ENCODE measurements at regions not wholly inside any gene's neighbourhood (a gene's known extent, or its start where the extent isn't known, plus 50 kb on each side); places are given as distances from the start of the nearest gene placed in this dataset.

DNA sequence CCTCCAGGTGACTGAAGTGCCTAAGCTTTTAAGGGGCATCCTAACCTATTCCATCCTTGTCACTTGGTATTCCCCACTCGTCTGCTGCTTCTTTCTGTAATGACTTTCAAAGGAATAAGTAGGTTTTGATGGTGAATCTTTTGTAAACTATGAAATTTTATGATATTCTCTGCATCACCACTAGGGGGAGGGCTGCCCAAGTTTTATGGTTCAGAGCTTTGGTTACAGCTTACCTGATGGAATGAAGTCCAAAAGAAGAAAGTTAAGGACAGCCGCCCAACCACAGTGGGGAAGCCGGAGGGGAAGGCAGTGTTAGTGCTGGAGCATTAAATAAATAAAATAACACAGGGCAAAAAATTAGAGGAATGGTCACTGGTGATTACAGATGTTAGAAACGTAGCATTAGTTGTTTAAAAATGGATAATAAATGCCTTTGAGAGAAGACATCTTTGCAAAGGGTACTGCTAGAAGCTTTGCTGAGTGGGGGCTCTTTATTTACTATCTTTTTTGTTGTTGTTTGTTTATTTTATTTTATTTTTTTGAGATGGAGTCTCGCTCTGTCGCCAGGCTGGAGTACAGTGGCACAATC lies 204.9 kb downstream of the GBA3 start:
- no peak; the same call in 2 of the 3 replicates for ATAC-seq (ENCODE audit: insufficient read depth, low read depth)
- TF ChIP-seq EZH2 (IDR thresholded peaks at IDR 0.05; ENCODE audit: borderline replicate concordance, low read depth, low read length, severe bottlenecking), result no peak
- peak; percentile 73 for TF ChIP-seq CTCF (IDR thresholded peaks at IDR 0.05; ENCODE audit: borderline replicate concordance, extremely low read depth, low read length, poor library complexity, severe bottlenecking)
- Histone ChIP-seq H3K4me3 (ENCODE audit: low read depth in 1 of 2, low read length in 2 of 2) (no peak overlapping the region), H3K4me2 (ENCODE audit: insufficient read depth, low read length) (no peak overlapping the region), H3K27me3 (ENCODE audit: insufficient read depth, low read length, poor library complexity) (no peaks in the 10 kb centered on the region), H2AFZ (ENCODE audit: low read depth, low read length) (no peak overlapping the region), H4K20me1 (ENCODE audit: insufficient read depth, low read length) (no peaks in the 10 kb centered on the region), H3K36me3 (ENCODE audit: insufficient read depth, low read length) (no peaks in the 10 kb centered on the region), H3K79me2 (ENCODE audit: insufficient read depth, low read length) (no peaks in the 10 kb centered on the region), H3K27ac (ENCODE audit: low read length) (no peak overlapping the region), H3K9me3 (ENCODE audit: insufficient read depth, low read length, severe bottlenecking) (no peaks in the 10 kb centered on the region), H3K9ac (ENCODE audit: low read depth, low read length) (no peak overlapping the region), H3K4me1 (ENCODE audit: insufficient read depth, low read length) (no peaks in the 10 kb centered on the region)
- peak; percentile 24 for DNase-seq

DNA sequence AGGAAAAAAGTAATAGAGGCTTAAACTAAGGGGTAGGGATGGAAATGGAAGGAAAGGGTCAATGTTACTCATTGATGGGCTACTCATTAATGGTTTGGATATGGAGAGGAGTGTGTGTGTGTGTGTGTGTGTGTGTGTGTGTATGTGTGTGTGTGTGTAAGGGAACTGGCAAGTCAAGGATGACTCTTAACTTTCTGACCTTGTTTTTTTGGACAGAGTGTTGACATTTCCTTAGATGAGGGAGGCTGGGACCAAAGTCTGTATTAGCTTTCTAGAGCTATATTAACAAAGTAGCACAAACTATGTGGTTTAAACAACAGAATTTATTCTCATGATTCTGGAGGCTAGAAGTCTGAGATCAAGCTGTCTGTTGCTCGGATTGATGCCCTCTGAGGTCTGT lies 202.7 kb downstream of the GBA3 start:
- DNase-seq, result no peak
- TF ChIP-seq CTCF (IDR thresholded peaks at IDR 0.05; ENCODE audit: borderline replicate concordance, extremely low read depth, low read length, poor library complexity, severe bottlenecking) (no peak), EZH2 (IDR thresholded peaks at IDR 0.05; ENCODE audit: borderline replicate concordance, low read depth, low read length, severe bottlenecking) (no peak)
- H3K4me2 ChIP-seq (ENCODE audit: insufficient read depth, low read length), result no peak overlapping the region

GRCh38 chr4:22884157-22884556 lies 191.4 kb downstream of the GBA3 start:
- no peak overlapping the region for H3K4me2 ChIP-seq (ENCODE audit: insufficient read depth, low read length)
- no peaks in the 10 kb centered on the region for H4K20me1 ChIP-seq (ENCODE audit: insufficient read depth, low read length)
- H3K4me3 ChIP-seq (ENCODE audit: low read depth in 1 of 2, low read length in 2 of 2), result no peak overlapping the region
- H3K9me3 ChIP-seq (ENCODE audit: insufficient read depth, low read length, severe bottlenecking), result no peaks in the 10 kb centered on the region
- H3K27ac ChIP-seq (ENCODE audit: low read length), result no peak overlapping the region
- H3K4me1 ChIP-seq (ENCODE audit: insufficient read depth, low read length), result no peaks in the 10 kb centered on the region
- H3K79me2 ChIP-seq (ENCODE audit: insufficient read depth, low read length), result no peaks in the 10 kb centered on the region
- ATAC-seq (ENCODE audit: insufficient read depth, low read depth) (no peak), DNase-seq (no peak)
- TF ChIP-seq EZH2 (IDR thresholded peaks at IDR 0.05; ENCODE audit: borderline replicate concordance, low read depth, low read length, severe bottlenecking) (no peak), CTCF (IDR thresholded peaks at IDR 0.05; ENCODE audit: borderline replicate concordance, extremely low read depth, low read length, poor library complexity, severe bottlenecking) (no peak)
- H2AFZ ChIP-seq (ENCODE audit: low read depth, low read length), result no peak overlapping the region
- H3K27me3 ChIP-seq (ENCODE audit: insufficient read depth, low read length, poor library complexity), result no peaks in the 10 kb centered on the region
- H3K36me3 ChIP-seq (ENCODE audit: insufficient read depth, low read length), result no peaks in the 10 kb centered on the region
- no peak overlapping the region for H3K9ac ChIP-seq (ENCODE audit: low read depth, low read length)

More for the DNA sequence above, 202.7 kb downstream of the GBA3 start:
- ATAC-seq (ENCODE audit: insufficient read depth, low read depth), result no peak
- Histone ChIP-seq H3K79me2 (ENCODE audit: insufficient read depth, low read length) (no peaks in the 10 kb centered on the region), H3K36me3 (ENCODE audit: insufficient read depth, low read length) (no peaks in the 10 kb centered on the region), H3K9me3 (ENCODE audit: insufficient read depth, low read length, severe bottlenecking) (no peaks in the 10 kb centered on the region), H4K20me1 (ENCODE audit: insufficient read depth, low read length) (no peaks in the 10 kb centered on the region), H2AFZ (ENCODE audit: low read depth, low read length) (no peak overlapping the region), H3K27ac (ENCODE audit: low read length) (no peak overlapping the region), H3K27me3 (ENCODE audit: insufficient read depth, low read length, poor library complexity) (no peaks in the 10 kb centered on the region), H3K9ac (ENCODE audit: low read depth, low read length) (no peak overlapping the region), H3K4me1 (ENCODE audit: insufficient read depth, low read length) (no peaks in the 10 kb centered on the region), H3K4me3 (ENCODE audit: low read depth in 1 of 2, low read length in 2 of 2) (no peak overlapping the region)

Measured in DND-41 (cell line).